ENCODE measurements at regions not wholly inside any gene's neighbourhood (a gene's known extent, or its start where the extent isn't known, plus 50 kb on each side); places are given as distances from the start of the nearest gene placed in this dataset.

GRCh38 chr13:34522808-34523207 lies 419.3 kb upstream of the NBEA start:
- DNase-seq (ENCODE audit: low read depth in 1 of 2, low spot score in 1 of 2), result no peak

- DNase-seq (ENCODE audit: low read depth in 1 of 2, low spot score in 1 of 2), result no peak
Observed at GRCh38 chr13:34523406-34523805, 418.7 kb upstream of the NBEA start.

- no peak for DNase-seq (ENCODE audit: low read depth in 1 of 2, low spot score in 1 of 2)
Observed at GRCh38 chr13:34533941-34534340, 408.1 kb upstream of the NBEA start.

GRCh38 chr13:34542321-34542720 lies 399.7 kb upstream of the NBEA start:
- no peak for DNase-seq (ENCODE audit: low read depth in 1 of 2, low spot score in 1 of 2)

GRCh38 chr13:34543836-34544235 lies 398.2 kb upstream of the NBEA start:
- DNase-seq (ENCODE audit: low read depth in 1 of 2, low spot score in 1 of 2), result no peak

- no peak for DNase-seq (ENCODE audit: low read depth in 1 of 2, low spot score in 1 of 2)
Observed at GRCh38 chr13:34545461-34545860, 396.6 kb upstream of the NBEA start.

- DNase-seq (ENCODE audit: low read depth in 1 of 2, low spot score in 1 of 2), result no peak
Observed at GRCh38 chr13:34546344-34547250, 395.5 kb upstream of the NBEA start.

- DNase-seq (ENCODE audit: low read depth in 1 of 2, low spot score in 1 of 2), result no peak
Observed at GRCh38 chr13:34547929-34548328, 394.1 kb upstream of the NBEA start.

GRCh38 chr13:34553376-34553775 lies 388.7 kb upstream of the NBEA start:
- DNase-seq (ENCODE audit: low read depth in 1 of 2, low spot score in 1 of 2), result no peak

GRCh38 chr13:34555988-34556387 lies 386.1 kb upstream of the NBEA start:
- no peak for DNase-seq (ENCODE audit: low read depth in 1 of 2, low spot score in 1 of 2)

- no peak for DNase-seq (ENCODE audit: low read depth in 1 of 2, low spot score in 1 of 2)
Observed at GRCh38 chr13:34561033-34561432, 381.0 kb upstream of the NBEA start.

- DNase-seq (ENCODE audit: low read depth in 1 of 2, low spot score in 1 of 2), result no peak
Observed at GRCh38 chr13:34567597-34567996, 374.5 kb upstream of the NBEA start.

- no peak for DNase-seq (ENCODE audit: low read depth in 1 of 2, low spot score in 1 of 2)
Observed at GRCh38 chr13:34570698-34571353, 371.2 kb upstream of the NBEA start.

- DNase-seq (ENCODE audit: low read depth in 1 of 2, low spot score in 1 of 2), result no peak
Observed at GRCh38 chr13:34571716-34572115, 370.4 kb upstream of the NBEA start.

- DNase-seq (ENCODE audit: low read depth in 1 of 2, low spot score in 1 of 2), result no peak
Observed at GRCh38 chr13:34577051-34577450, 365.0 kb upstream of the NBEA start.

- DNase-seq (ENCODE audit: low read depth in 1 of 2, low spot score in 1 of 2), result no peak
Observed at GRCh38 chr13:34578471-34578870, 363.6 kb upstream of the NBEA start.

GRCh38 chr13:34578917-34579316 lies 363.2 kb upstream of the NBEA start:
- no peak for DNase-seq (ENCODE audit: low read depth in 1 of 2, low spot score in 1 of 2)

- no peak for DNase-seq (ENCODE audit: low read depth in 1 of 2, low spot score in 1 of 2)
Observed at GRCh38 chr13:34583181-34583580, 358.9 kb upstream of the NBEA start.

- DNase-seq (ENCODE audit: low read depth in 1 of 2, low spot score in 1 of 2), result no peak
Observed at GRCh38 chr13:34587576-34587975, 354.5 kb upstream of the NBEA start.

GRCh38 chr13:34588362-34588761 lies 353.7 kb upstream of the NBEA start:
- DNase-seq (ENCODE audit: low read depth in 1 of 2, low spot score in 1 of 2), result no peak

- no peak for DNase-seq (ENCODE audit: low read depth in 1 of 2, low spot score in 1 of 2)
Observed at GRCh38 chr13:34589581-34589980, 352.5 kb upstream of the NBEA start.

- no peak for DNase-seq (ENCODE audit: low read depth in 1 of 2, low spot score in 1 of 2)
Observed at GRCh38 chr13:34591129-34591528, 350.9 kb upstream of the NBEA start.

Data from stimulated activated CD4-positive, alpha-beta T cell treated with anti-CD3 and anti-CD28 coated beads, Interleukin-15, amount 100 ng/mL, for 1 hour (primary cell).